Ishikawa (cell line): ENCODE measurements at regions not wholly inside any gene's neighbourhood (a gene's known extent, or its start where the extent isn't known, plus 50 kb on each side); places are given as distances from the start of the nearest gene placed in this dataset.

Source experiments
- CREB1 ChIP-seq: IDR thresholded peaks from 2 replicates; pipeline ENCODE4 v1.6.1; 2012; ENCODE audit warnings: low read depth
- EP300 ChIP-seq: IDR thresholded peaks from 2 replicates; pipeline ENCODE4 v1.6.1; 2012; ENCODE audit warnings: borderline replicate concordance
- NFIC ChIP-seq: IDR thresholded peaks from 2 replicates; pipeline ENCODE4 v1.6.1; 2012
- RAD21 ChIP-seq: IDR thresholded peaks from 2 replicates; pipeline ENCODE4 v1.6.1; 2012; ENCODE audit warnings: low read depth
- REST ChIP-seq: IDR thresholded peaks from 2 replicates; pipeline ENCODE4 v1.6.1; 2012; ENCODE audit warnings: low read depth, mild to moderate bottlenecking
- TAF1 ChIP-seq: IDR thresholded peaks from 2 replicates; pipeline ENCODE4 v1.6.1; 2012; ENCODE audit warnings: low read depth, mild to moderate bottlenecking
- YY1 ChIP-seq: IDR thresholded peaks from 2 replicates; pipeline ENCODE4 v1.6.1; 2012; ENCODE audit warnings: low read depth
- ZBTB7A ChIP-seq: IDR thresholded peaks from 2 replicates; pipeline ENCODE4 v1.6.1; 2012; ENCODE audit warnings: low read depth

- TF ChIP-seq NFIC (no peak), REST (no peak), RAD21 (no peak), EP300 (no peak), CREB1 (no peak), TAF1 (no peak), ZBTB7A (no peak), YY1 (no peak)
Observed at GRCh38 chr4:72857787-72858186, 211.7 kb downstream of the COX18 start.
